ENCODE measurements at regions not wholly inside any gene's neighbourhood (a gene's known extent, or its start where the extent isn't known, plus 50 kb on each side); places are given as distances from the start of the nearest gene placed in this dataset.

- CTCF ChIA-PET: no interaction called here
- no TSS peak for BruUV-seq (replicated peaks)
- H3K9me3 ChIP-seq: no peaks in the 10 kb centered on the region
- intact Hi-C loops (cut with micrococcal nuclease; ENCODE audit: unreplicated experiment): no loop called here
- H3K4me1 Mint-ChIP-seq (ENCODE audit: low read depth, unreplicated experiment): no peaks in the 10 kb centered on the region
- no peaks in the 10 kb centered on the region for H3K36me3 Mint-ChIP-seq (ENCODE audit: insufficient read depth, unreplicated experiment)
- H3K27me3 Mint-ChIP-seq (ENCODE audit: insufficient read depth, unreplicated experiment): peaks cover 3% of the 10 kb centered on the region
- TF ChIP-seq CTCF (IDR thresholded peaks at IDR 0.05; ENCODE audit: insufficient read depth in 1 of 2, low read depth in 1 of 2, low read length in 1 of 2, severe bottlenecking in 1 of 2, unreplicated experiment in 1 of 2): no peak
- POLR2A ChIA-PET: no interaction called here
- H3K27ac Mint-ChIP-seq (ENCODE audit: unreplicated experiment): no peak overlapping the region
- no peaks in the 10 kb centered on the region for H3K36me3 ChIP-seq (ENCODE audit: control insufficient read depth, insufficient read depth, low read length)
- DNase-seq: no peak
- no peaks in the 10 kb centered on the region for H3K9me3 Mint-ChIP-seq (ENCODE audit: unreplicated experiment)
- H3K4me1 ChIP-seq: no peaks in the 10 kb centered on the region
- no peak overlapping the region for H3K4me3 ChIP-seq (ENCODE audit: low read depth, low read length)
- H3K4me3 Mint-ChIP-seq (ENCODE audit: unreplicated experiment): no peak overlapping the region
- no peaks in the 10 kb centered on the region; the same call in 1 of the 2 replicates for H3K27me3 ChIP-seq (replicated peaks; ENCODE audit: control insufficient read depth, insufficient read depth, low read length)
Observed at GRCh38 chr6:85023721-85024120, 259.3 kb upstream of the TBX18 start.

- intact Hi-C loops (cut with micrococcal nuclease; ENCODE audit: unreplicated experiment): no loop called here
- no peaks in the 10 kb centered on the region for H3K36me3 ChIP-seq (ENCODE audit: control insufficient read depth, insufficient read depth, low read length)
- ChIA-PET POLR2A (no interaction called here), CTCF (no interaction called here)
- Mint-ChIP-seq H3K9me3 (ENCODE audit: unreplicated experiment) (no peaks in the 10 kb centered on the region), H3K4me3 (ENCODE audit: unreplicated experiment) (no peak overlapping the region), H3K4me1 (ENCODE audit: low read depth, unreplicated experiment) (no peaks in the 10 kb centered on the region), H3K27ac (ENCODE audit: unreplicated experiment) (no peak overlapping the region), H3K27me3 (ENCODE audit: insufficient read depth, unreplicated experiment) (peaks cover 13% of the 10 kb centered on the region), H3K36me3 (ENCODE audit: insufficient read depth, unreplicated experiment) (no peaks in the 10 kb centered on the region)
- TF ChIP-seq CTCF (IDR thresholded peaks at IDR 0.05; ENCODE audit: insufficient read depth in 1 of 2, low read depth in 1 of 2, low read length in 1 of 2, severe bottlenecking in 1 of 2, unreplicated experiment in 1 of 2): no peak
- no peaks in the 10 kb centered on the region for H3K9me3 ChIP-seq
- no peaks in the 10 kb centered on the region for H3K4me1 ChIP-seq
- no TSS peak for BruUV-seq (replicated peaks)
- DNase-seq: no peak
- H3K4me3 ChIP-seq (ENCODE audit: low read depth, low read length): no peak overlapping the region
- no peaks in the 10 kb centered on the region; the same call in 1 of the 2 replicates for H3K27me3 ChIP-seq (replicated peaks; ENCODE audit: control insufficient read depth, insufficient read depth, low read length)
Observed at GRCh38 chr6:85017352-85017751, 253.0 kb upstream of the TBX18 start.

- H3K36me3 Mint-ChIP-seq (ENCODE audit: insufficient read depth, unreplicated experiment): no peaks in the 10 kb centered on the region
- no peaks in the 10 kb centered on the region for H3K36me3 ChIP-seq (ENCODE audit: control insufficient read depth, insufficient read depth, low read length)
- TF ChIP-seq CTCF (IDR thresholded peaks at IDR 0.05; ENCODE audit: insufficient read depth in 1 of 2, low read depth in 1 of 2, low read length in 1 of 2, severe bottlenecking in 1 of 2, unreplicated experiment in 1 of 2): no peak
- H3K27ac Mint-ChIP-seq (ENCODE audit: unreplicated experiment): no peak overlapping the region
- no peaks in the 10 kb centered on the region for H3K9me3 Mint-ChIP-seq (ENCODE audit: unreplicated experiment)
- H3K9me3 ChIP-seq: no peaks in the 10 kb centered on the region
- no peak overlapping the region for H3K4me3 Mint-ChIP-seq (ENCODE audit: unreplicated experiment)
- no peak overlapping the region for H3K4me3 ChIP-seq (ENCODE audit: low read depth, low read length)
- H3K27me3 Mint-ChIP-seq (ENCODE audit: insufficient read depth, unreplicated experiment): peaks cover 13% of the 10 kb centered on the region
- ChIA-PET POLR2A (no interaction called here), CTCF (no interaction called here)
- BruUV-seq (replicated peaks): no TSS peak
- intact Hi-C loops (cut with micrococcal nuclease; ENCODE audit: unreplicated experiment): no loop called here
- H3K27me3 ChIP-seq (replicated peaks; ENCODE audit: control insufficient read depth, insufficient read depth, low read length): no peaks in the 10 kb centered on the region; the same call in 1 of the 2 replicates
- no peaks in the 10 kb centered on the region for H3K4me1 ChIP-seq
- no peaks in the 10 kb centered on the region for H3K4me1 Mint-ChIP-seq (ENCODE audit: low read depth, unreplicated experiment)
- DNase-seq: no peak
Observed at GRCh38 chr6:85016726-85017125, 252.3 kb upstream of the TBX18 start.
